ENCODE measurements at regions not wholly inside any gene's neighbourhood (a gene's known extent, or its start where the extent isn't known, plus 50 kb on each side); places are given as distances from the start of the nearest gene placed in this dataset.

DNA sequence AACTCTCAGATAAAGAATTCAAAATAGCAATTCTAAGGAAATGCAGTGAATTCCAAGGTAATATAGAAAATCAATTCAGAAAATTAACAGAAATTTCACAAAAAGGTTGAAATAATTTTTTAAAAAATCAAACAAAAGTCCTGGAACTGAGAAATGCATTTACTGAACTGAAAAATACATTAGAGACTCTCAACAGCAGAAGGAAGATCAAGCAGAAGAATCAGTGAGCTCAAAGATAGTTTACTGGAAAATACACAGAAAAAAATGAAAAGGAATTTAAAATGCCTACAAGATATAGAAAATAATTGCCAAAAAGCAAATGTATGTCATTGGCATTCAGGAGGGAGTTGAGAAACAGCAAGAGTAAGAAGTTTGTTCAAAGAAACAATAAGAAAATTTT is 107.3 kb downstream of the BUD13 start:
- H3K4me2 ChIP-seq = no peak overlapping the region
- peaks cover 3% of the 10 kb centered on the region for H3K36me3 ChIP-seq
- H3K36me3 Mint-ChIP-seq = no peaks in the 10 kb centered on the region
- H3K9ac ChIP-seq = no peak overlapping the region
- no peak overlapping the region for H2AFZ ChIP-seq (replicated peaks)
- H3K27ac ChIP-seq = no peak overlapping the region
- H3K4me1 ChIP-seq = no peaks in the 10 kb centered on the region
- no peaks in the 10 kb centered on the region for H3K79me2 ChIP-seq (ENCODE audit: low read depth)
- TF ChIP-seq, protein P1, sequence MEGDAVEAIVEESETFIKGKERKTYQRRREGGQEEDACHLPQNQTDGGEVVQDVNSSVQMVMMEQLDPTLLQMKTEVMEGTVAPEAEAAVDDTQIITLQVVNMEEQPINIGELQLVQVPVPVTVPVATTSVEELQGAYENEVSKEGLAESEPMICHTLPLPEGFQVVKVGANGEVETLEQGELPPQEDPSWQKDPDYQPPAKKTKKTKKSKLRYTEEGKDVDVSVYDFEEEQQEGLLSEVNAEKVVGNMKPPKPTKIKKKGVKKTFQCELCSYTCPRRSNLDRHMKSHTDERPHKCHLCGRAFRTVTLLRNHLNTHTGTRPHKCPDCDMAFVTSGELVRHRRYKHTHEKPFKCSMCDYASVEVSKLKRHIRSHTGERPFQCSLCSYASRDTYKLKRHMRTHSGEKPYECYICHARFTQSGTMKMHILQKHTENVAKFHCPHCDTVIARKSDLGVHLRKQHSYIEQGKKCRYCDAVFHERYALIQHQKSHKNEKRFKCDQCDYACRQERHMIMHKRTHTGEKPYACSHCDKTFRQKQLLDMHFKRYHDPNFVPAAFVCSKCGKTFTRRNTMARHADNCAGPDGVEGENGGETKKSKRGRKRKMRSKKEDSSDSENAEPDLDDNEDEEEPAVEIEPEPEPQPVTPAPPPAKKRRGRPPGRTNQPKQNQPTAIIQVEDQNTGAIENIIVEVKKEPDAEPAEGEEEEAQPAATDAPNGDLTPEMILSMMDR (IDR thresholded peaks at IDR 0.05) = no peak
- TF ChIP-seq EZH2 (IDR thresholded peaks at IDR 0.05) (no peak), EZH2phosphoT487 (IDR thresholded peaks at IDR 0.05) (no peak)
- DNase-seq (ENCODE audit: low spot score) = no peak
- H3K9me3 ChIP-seq (ENCODE audit: low read depth) = peaks cover 10% of the 10 kb centered on the region
- H3K9me3 Mint-ChIP-seq = peaks cover 21% of the 10 kb centered on the region
- no peaks in the 10 kb centered on the region for H3K27me3 ChIP-seq
- H4K20me1 ChIP-seq (ENCODE audit: low read depth) = no peaks in the 10 kb centered on the region
- no peaks in the 10 kb centered on the region for H3K4me1 Mint-ChIP-seq
- H3K4me3 ChIP-seq = no peak overlapping the region
- peaks cover 7% of the 10 kb centered on the region for H3K27me3 Mint-ChIP-seq (ENCODE audit: insufficient read depth, low read depth)
- no peak overlapping the region for H3K27ac Mint-ChIP-seq
- H3K4me3 Mint-ChIP-seq = no peak overlapping the region
- H3F3A ChIP-seq (ENCODE audit: low read depth) = no peaks in the 10 kb centered on the region

DNA sequence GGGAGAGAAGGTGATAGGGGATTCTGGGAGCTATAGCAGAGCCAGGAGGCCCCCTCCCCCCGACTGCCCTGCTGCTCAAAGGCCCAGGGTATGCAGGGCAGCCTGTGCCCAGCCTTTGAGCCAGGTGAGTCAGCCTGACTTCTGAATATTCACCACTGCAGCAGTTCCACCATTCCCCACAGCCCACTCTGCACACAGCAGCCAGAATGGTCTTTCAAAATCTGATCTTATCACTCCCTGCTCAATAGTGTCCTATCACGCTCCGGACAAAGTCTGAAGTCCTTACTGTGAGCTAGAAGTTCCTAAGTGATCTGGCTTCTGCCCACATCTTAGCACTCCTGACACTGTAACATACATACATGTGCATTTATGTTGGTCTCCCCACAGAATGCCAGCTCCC is 111.7 kb downstream of the BUD13 start:
- Histone ChIP-seq H3K4me3 (no peak overlapping the region), H3K4me2 (no peak overlapping the region), H3K27me3 (no peaks in the 10 kb centered on the region), H3K9ac (no peak overlapping the region), H3K36me3 (peaks cover 3% of the 10 kb centered on the region), H3K79me2 (ENCODE audit: low read depth) (no peaks in the 10 kb centered on the region), H3K27ac (no peak overlapping the region), H3F3A (ENCODE audit: low read depth) (no peaks in the 10 kb centered on the region), H3K4me1 (no peaks in the 10 kb centered on the region), H4K20me1 (ENCODE audit: low read depth) (no peaks in the 10 kb centered on the region), H3K9me3 (ENCODE audit: low read depth) (peaks cover 4% of the 10 kb centered on the region), H2AFZ (replicated peaks) (no peak overlapping the region)
- no peak overlapping the region for H3K27ac Mint-ChIP-seq
- H3K4me3 Mint-ChIP-seq = no peak overlapping the region
- peaks cover 17% of the 10 kb centered on the region for H3K9me3 Mint-ChIP-seq
- H3K27me3 Mint-ChIP-seq (ENCODE audit: insufficient read depth, low read depth) = peaks cover 6% of the 10 kb centered on the region
- TF ChIP-seq, protein P1 (IDR thresholded peaks at IDR 0.05) = no peak
- TF ChIP-seq EZH2 (IDR thresholded peaks at IDR 0.05) (no peak), EZH2phosphoT487 (IDR thresholded peaks at IDR 0.05) (no peak)
- H3K4me1 Mint-ChIP-seq = no peaks in the 10 kb centered on the region
- H3K36me3 Mint-ChIP-seq = no peaks in the 10 kb centered on the region
- DNase-seq (ENCODE audit: low spot score) = no peak

DNA sequence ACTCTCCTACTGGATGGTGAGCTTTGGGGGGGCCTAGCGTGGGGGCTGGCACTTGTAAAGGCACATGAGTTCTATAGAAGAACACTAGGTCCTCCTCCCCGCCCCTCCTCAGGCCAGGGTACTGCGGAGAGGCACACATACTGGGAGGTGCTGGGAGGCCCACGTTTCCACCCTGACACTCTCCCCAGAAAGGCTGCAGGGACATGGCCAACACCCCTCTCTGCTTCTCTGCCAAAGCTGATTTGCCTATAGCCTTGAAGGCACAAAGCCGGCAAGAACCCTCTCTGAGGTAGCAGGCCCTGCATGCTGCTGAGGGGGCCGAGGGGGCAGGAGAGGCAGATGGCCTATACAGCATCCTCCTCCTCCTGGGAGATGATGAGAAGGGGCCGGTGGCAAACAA is 112.8 kb downstream of the BUD13 start:
- Histone ChIP-seq H3K9ac (no peak overlapping the region), H4K20me1 (ENCODE audit: low read depth) (no peaks in the 10 kb centered on the region), H3K79me2 (ENCODE audit: low read depth) (no peaks in the 10 kb centered on the region), H3F3A (ENCODE audit: low read depth) (no peaks in the 10 kb centered on the region), H2AFZ (replicated peaks) (no peak overlapping the region), H3K4me1 (no peaks in the 10 kb centered on the region), H3K36me3 (no peaks in the 10 kb centered on the region), H3K9me3 (ENCODE audit: low read depth) (no peaks in the 10 kb centered on the region), H3K4me2 (no peak overlapping the region), H3K27ac (no peak overlapping the region), H3K4me3 (no peak overlapping the region), H3K27me3 (no peaks in the 10 kb centered on the region)
- peaks cover 6% of the 10 kb centered on the region for H3K27me3 Mint-ChIP-seq (ENCODE audit: insufficient read depth, low read depth)
- H3K36me3 Mint-ChIP-seq = no peaks in the 10 kb centered on the region
- peaks cover 11% of the 10 kb centered on the region for H3K9me3 Mint-ChIP-seq
- H3K4me3 Mint-ChIP-seq = no peak overlapping the region
- TF ChIP-seq EZH2phosphoT487 (IDR thresholded peaks at IDR 0.05) (no peak), EZH2 (IDR thresholded peaks at IDR 0.05) (no peak)
- TF ChIP-seq, protein P1 (IDR thresholded peaks at IDR 0.05) = no peak
- H3K4me1 Mint-ChIP-seq = no peaks in the 10 kb centered on the region
- DNase-seq (ENCODE audit: low spot score) = no peak
- no peak overlapping the region for H3K27ac Mint-ChIP-seq
